ENCODE measurements at regions not wholly inside any gene's neighbourhood (a gene's known extent, or its start where the extent isn't known, plus 50 kb on each side); places are given as distances from the start of the nearest gene placed in this dataset.

GRCh38 chr5:2901511-2901910 lies 150.0 kb upstream of the IRX2 start:
- ATAC-seq (no peak), DNase-seq (ENCODE audit: low read depth, low spot score) (no peak), FAIRE-seq (no peak)
- ChIA-PET SMC1A (ENCODE audit: uncharacterized antibody, unreplicated experiment) (no interaction called here), POLR2A (no interaction called here), RAD21 (ENCODE audit: unreplicated experiment) (no interaction called here), CTCF (no interaction called here)
- Histone ChIP-seq H3K9me3 (replicated peaks; ENCODE audit: control insufficient read depth, insufficient read depth, low read length) (no peaks in the 10 kb centered on the region; the same call in 2 of the 3 replicates), H3K4me3 (no peak overlapping the region), H3K27me3 (replicated peaks in 1 of 2; ENCODE audit: control insufficient read depth in 2 of 2, insufficient read depth in 2 of 2, low read length in 1 of 2) (no peaks in the 10 kb centered on the region), H3K4me2 (ENCODE audit: control insufficient read depth, insufficient read depth) (no peak overlapping the region), H4K20me1 (ENCODE audit: control insufficient read depth, insufficient read depth) (no peaks in the 10 kb centered on the region), H3K9ac (ENCODE audit: control insufficient read depth, insufficient read depth, low read length) (no peak overlapping the region), H3K27ac (ENCODE audit: control insufficient read depth, insufficient read depth) (no peak overlapping the region), H2AFZ (ENCODE audit: control insufficient read depth, low read depth, low read length) (no peak overlapping the region), H3K36me3 (ENCODE audit: control insufficient read depth in 2 of 2, insufficient read depth in 2 of 2, low read length in 1 of 2) (no peaks in the 10 kb centered on the region), H3K4me1 (ENCODE audit: control insufficient read depth, insufficient read depth, low read length) (no peaks in the 10 kb centered on the region), H3K79me2 (ENCODE audit: control insufficient read depth, insufficient read depth, low read length) (no peaks in the 10 kb centered on the region)
- intact Hi-C loops (cut with micrococcal nuclease; ENCODE audit: unreplicated experiment): no loop called here
- 23% methylated on average over 10 of the region's 10 CpGs for WGBS (ENCODE audit: insufficient coverage, insufficient replicate concordance, low lambda C conversion rate, missing lambda C conversion rate)
- no TSS peak for BruUV-seq (replicated peaks)
- no peak for TF ChIP-seq SPI1 (IDR thresholded peaks at IDR 0.05; ENCODE audit: borderline replicate concordance, insufficient read depth, low read depth, low read length)
- TF ChIP-seq EED (IDR thresholded peaks at IDR 0.05; ENCODE audit: low read depth): no peak
- TF ChIP-seq MEF2B (IDR thresholded peaks at IDR 0.05; ENCODE audit: partially characterized antibody, poor library complexity, severe bottlenecking): no peak
- TF ChIP-seq, protein P1, sequence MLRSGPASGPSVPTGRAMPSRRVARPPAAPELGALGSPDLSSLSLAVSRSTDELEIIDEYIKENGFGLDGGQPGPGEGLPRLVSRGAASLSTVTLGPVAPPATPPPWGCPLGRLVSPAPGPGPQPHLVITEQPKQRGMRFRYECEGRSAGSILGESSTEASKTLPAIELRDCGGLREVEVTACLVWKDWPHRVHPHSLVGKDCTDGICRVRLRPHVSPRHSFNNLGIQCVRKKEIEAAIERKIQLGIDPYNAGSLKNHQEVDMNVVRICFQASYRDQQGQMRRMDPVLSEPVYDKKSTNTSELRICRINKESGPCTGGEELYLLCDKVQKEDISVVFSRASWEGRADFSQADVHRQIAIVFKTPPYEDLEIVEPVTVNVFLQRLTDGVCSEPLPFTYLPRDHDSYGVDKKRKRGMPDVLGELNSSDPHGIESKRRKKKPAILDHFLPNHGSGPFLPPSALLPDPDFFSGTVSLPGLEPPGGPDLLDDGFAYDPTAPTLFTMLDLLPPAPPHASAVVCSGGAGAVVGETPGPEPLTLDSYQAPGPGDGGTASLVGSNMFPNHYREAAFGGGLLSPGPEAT (IDR thresholded peaks at IDR 0.05; ENCODE audit: low read depth): no peak
- no peak for TF ChIP-seq POLR2AphosphoS2 (IDR thresholded peaks at IDR 0.05; ENCODE audit: low read depth, low read length)
- no peak for TF ChIP-seq CREM (IDR thresholded peaks at IDR 0.05; ENCODE audit: low read depth)
- TF ChIP-seq MXI1 (IDR thresholded peaks at IDR 0.05; ENCODE audit: low read depth, low read length): no peak
- TF ChIP-seq RELA (IDR thresholded peaks at IDR 0.05; ENCODE audit: borderline replicate concordance, partially characterized antibody): no peak
- TF ChIP-seq, protein P2, sequence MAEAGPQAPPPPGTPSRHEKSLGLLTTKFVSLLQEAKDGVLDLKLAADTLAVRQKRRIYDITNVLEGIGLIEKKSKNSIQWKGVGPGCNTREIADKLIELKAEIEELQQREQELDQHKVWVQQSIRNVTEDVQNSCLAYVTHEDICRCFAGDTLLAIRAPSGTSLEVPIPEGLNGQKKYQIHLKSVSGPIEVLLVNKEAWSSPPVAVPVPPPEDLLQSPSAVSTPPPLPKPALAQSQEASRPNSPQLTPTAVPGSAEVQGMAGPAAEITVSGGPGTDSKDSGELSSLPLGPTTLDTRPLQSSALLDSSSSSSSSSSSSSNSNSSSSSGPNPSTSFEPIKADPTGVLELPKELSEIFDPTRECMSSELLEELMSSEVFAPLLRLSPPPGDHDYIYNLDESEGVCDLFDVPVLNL (IDR thresholded peaks at IDR 0.05; ENCODE audit: low read depth, low read length): no peak
- no peak for TF ChIP-seq SREBF1 (IDR thresholded peaks at IDR 0.05; ENCODE audit: low read length)
- TF ChIP-seq MEF2A (IDR thresholded peaks at IDR 0.05; ENCODE audit: insufficient read depth, low read depth, low read length): no peak
- TF ChIP-seq JUNB (IDR thresholded peaks at IDR 0.05): no peak
- TF ChIP-seq, protein P3, sequence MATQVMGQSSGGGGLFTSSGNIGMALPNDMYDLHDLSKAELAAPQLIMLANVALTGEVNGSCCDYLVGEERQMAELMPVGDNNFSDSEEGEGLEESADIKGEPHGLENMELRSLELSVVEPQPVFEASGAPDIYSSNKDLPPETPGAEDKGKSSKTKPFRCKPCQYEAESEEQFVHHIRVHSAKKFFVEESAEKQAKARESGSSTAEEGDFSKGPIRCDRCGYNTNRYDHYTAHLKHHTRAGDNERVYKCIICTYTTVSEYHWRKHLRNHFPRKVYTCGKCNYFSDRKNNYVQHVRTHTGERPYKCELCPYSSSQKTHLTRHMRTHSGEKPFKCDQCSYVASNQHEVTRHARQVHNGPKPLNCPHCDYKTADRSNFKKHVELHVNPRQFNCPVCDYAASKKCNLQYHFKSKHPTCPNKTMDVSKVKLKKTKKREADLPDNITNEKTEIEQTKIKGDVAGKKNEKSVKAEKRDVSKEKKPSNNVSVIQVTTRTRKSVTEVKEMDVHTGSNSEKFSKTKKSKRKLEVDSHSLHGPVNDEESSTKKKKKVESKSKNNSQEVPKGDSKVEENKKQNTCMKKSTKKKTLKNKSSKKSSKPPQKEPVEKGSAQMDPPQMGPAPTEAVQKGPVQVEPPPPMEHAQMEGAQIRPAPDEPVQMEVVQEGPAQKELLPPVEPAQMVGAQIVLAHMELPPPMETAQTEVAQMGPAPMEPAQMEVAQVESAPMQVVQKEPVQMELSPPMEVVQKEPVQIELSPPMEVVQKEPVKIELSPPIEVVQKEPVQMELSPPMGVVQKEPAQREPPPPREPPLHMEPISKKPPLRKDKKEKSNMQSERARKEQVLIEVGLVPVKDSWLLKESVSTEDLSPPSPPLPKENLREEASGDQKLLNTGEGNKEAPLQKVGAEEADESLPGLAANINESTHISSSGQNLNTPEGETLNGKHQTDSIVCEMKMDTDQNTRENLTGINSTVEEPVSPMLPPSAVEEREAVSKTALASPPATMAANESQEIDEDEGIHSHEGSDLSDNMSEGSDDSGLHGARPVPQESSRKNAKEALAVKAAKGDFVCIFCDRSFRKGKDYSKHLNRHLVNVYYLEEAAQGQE (IDR thresholded peaks at IDR 0.05; ENCODE audit: low read depth, low read length): no peak
- TF ChIP-seq RAD21 (IDR thresholded peaks at IDR 0.05; ENCODE audit: insufficient read depth, low read depth, low read length): no peak
- no peak for TF ChIP-seq ZNF622 (IDR thresholded peaks at IDR 0.05)
- TF ChIP-seq RBBP5 (conservative IDR thresholded peaks at IDR 0.05): no peak
- in situ Hi-C loops (cut with MboI): no loop called here
